ENCODE measurements at regions not wholly inside any gene's neighbourhood (a gene's known extent, or its start where the extent isn't known, plus 50 kb on each side); places are given as distances from the start of the nearest gene placed in this dataset.

DNA sequence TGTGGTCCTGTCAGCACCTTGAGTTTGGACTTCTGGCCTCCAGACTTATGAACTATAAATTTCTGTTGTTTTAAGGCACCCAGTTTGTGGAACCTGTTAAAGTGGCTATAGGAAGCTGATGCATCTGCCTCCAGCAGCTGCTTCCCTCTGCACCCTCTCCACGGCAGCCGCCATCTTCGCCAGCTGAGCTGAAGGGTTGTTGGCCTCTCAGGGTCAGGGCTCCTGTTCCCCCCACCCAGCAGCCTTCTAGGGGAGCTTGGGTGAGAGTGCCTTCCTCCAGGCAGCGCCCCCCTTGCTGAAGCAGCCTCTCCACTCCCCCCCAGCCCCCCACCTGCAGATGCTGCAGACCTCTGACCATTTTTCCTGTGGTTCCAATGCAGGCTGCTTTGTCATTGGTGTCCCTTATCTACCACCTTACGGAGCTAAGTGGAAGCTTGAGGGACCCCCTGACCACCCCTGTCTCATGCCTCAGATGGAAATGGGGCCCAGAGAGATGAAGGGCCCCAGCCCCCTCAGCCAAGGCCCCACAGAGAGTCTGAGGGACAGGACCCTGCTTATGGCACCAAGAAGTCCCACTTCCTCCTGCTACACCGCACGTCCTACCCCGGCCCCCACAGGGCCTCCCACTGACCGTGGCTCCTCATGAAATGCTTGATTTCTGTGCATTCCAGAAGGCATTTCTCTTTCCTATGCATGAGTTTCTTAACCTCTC, 61.4 kb upstream of the TLE3 start:
- TF ChIP-seq, protein P1, sequence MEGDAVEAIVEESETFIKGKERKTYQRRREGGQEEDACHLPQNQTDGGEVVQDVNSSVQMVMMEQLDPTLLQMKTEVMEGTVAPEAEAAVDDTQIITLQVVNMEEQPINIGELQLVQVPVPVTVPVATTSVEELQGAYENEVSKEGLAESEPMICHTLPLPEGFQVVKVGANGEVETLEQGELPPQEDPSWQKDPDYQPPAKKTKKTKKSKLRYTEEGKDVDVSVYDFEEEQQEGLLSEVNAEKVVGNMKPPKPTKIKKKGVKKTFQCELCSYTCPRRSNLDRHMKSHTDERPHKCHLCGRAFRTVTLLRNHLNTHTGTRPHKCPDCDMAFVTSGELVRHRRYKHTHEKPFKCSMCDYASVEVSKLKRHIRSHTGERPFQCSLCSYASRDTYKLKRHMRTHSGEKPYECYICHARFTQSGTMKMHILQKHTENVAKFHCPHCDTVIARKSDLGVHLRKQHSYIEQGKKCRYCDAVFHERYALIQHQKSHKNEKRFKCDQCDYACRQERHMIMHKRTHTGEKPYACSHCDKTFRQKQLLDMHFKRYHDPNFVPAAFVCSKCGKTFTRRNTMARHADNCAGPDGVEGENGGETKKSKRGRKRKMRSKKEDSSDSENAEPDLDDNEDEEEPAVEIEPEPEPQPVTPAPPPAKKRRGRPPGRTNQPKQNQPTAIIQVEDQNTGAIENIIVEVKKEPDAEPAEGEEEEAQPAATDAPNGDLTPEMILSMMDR (IDR thresholded peaks at IDR 0.05; ENCODE audit: poor library complexity, severe bottlenecking) = no peak
- TF ChIP-seq TAF1 (IDR thresholded peaks at IDR 0.05; ENCODE audit: low read depth) (no peak), POLR2AphosphoS5 (IDR thresholded peaks at IDR 0.05) (no peak), REST (IDR thresholded peaks at IDR 0.05; ENCODE audit: borderline replicate concordance) (no peak), RAD21 (conservative IDR thresholded peaks at IDR 0.05) (no peak)

All from neural cell (in vitro differentiated cells).